Nephron (organoid): ENCODE measurements at regions not wholly inside any gene's neighbourhood (a gene's known extent, or its start where the extent isn't known, plus 50 kb on each side); places are given as distances from the start of the nearest gene placed in this dataset.
A peak's percentile ranks its signal among the peaks of the same experiment; 100 is the strongest.

Source experiments
- H3K27ac Mint-ChIP-seq, 3 experiments: 2 replicates each; pipeline ENCODE4 v1.8.0; 2020; ENCODE audit warnings: mixed read lengths in 3 of 3, mild to moderate bottlenecking in 2 of 3, moderate library complexity in 1 of 3
- H3K27me3 Mint-ChIP-seq: 2 replicates; pipeline ENCODE4 v1.8.0; 2021; ENCODE audit warnings: low read depth, mild to moderate bottlenecking, moderate library complexity, mixed read lengths
- H3K36me3 Mint-ChIP-seq: 2 replicates; pipeline ENCODE4 v1.8.0; 2020; ENCODE audit warnings: low read depth, mixed read lengths
- H3K4me1 Mint-ChIP-seq: 2 replicates; pipeline ENCODE4 v1.8.0; 2020; ENCODE audit warnings: mixed read lengths
- H3K4me3 Mint-ChIP-seq, 3 experiments: 2 replicates each; pipeline ENCODE4 v1.8.0; 2020; ENCODE audit warnings: mild to moderate bottlenecking in 3 of 3, mixed read lengths in 3 of 3, moderate library complexity in 2 of 3
- H3K9me3 Mint-ChIP-seq: 2 replicates; pipeline ENCODE4 v1.8.0; 2020; ENCODE audit warnings: mixed read lengths
- CTCF ChIP-seq, 3 experiments: fragments of 200-600 bp; sonication (generic); IDR thresholded peaks; one replicate each; pipeline ENCODE4 v1.5.0; 2021; ENCODE audit warnings: antibody characterized with exemption in 3 of 3; ENCODE audit not compliant: unreplicated experiment in 3 of 3

GRCh38 chr13:97844151-97844550 is 109.3 kb upstream of the IPO5 start:
- TF ChIP-seq CTCF (IDR thresholded peaks at IDR 0.05; ENCODE audit: unreplicated experiment in 3 of 3): no peak
- H3K4me1 Mint-ChIP-seq: no peaks in the 10 kb centered on the region
- H3K27ac Mint-ChIP-seq: no peak overlapping the region
- H3K4me3 Mint-ChIP-seq: no peak overlapping the region
- no peaks in the 10 kb centered on the region for H3K36me3 Mint-ChIP-seq
- no peaks in the 10 kb centered on the region for H3K27me3 Mint-ChIP-seq
- H3K9me3 Mint-ChIP-seq: no peaks in the 10 kb centered on the region

- Mint-ChIP-seq H3K27ac (no peak overlapping the region), H3K4me1 (no peaks in the 10 kb centered on the region), H3K9me3 (peaks cover 3% of the 10 kb centered on the region), H3K4me3 (no peak overlapping the region), H3K27me3 (no peaks in the 10 kb centered on the region), H3K36me3 (no peaks in the 10 kb centered on the region)
- no peak for TF ChIP-seq CTCF (IDR thresholded peaks at IDR 0.05; ENCODE audit: unreplicated experiment in 3 of 3)
These were observed 104.6 kb upstream of the IPO5 start for GRCh38 chr13:97848886-97849285.

- no peak overlapping the region for H3K27ac Mint-ChIP-seq
- H3K9me3 Mint-ChIP-seq: peaks cover 3% of the 10 kb centered on the region
- H3K4me3 Mint-ChIP-seq: no peak overlapping the region
- no peaks in the 10 kb centered on the region for H3K36me3 Mint-ChIP-seq
- TF ChIP-seq CTCF (IDR thresholded peaks at IDR 0.05; ENCODE audit: unreplicated experiment in 3 of 3): peak; percentile 36 to 43 (median 40)
- no peaks in the 10 kb centered on the region for H3K27me3 Mint-ChIP-seq
- H3K4me1 Mint-ChIP-seq: no peaks in the 10 kb centered on the region
These were observed 104.2 kb upstream of the IPO5 start for GRCh38 chr13:97849305-97849704.

GRCh38 chr13:97851269-97851668 is 102.2 kb upstream of the IPO5 start:
- no peaks in the 10 kb centered on the region for H3K27me3 Mint-ChIP-seq
- peaks cover 3% of the 10 kb centered on the region for H3K9me3 Mint-ChIP-seq
- H3K4me3 Mint-ChIP-seq: no peak overlapping the region
- TF ChIP-seq CTCF (IDR thresholded peaks at IDR 0.05; ENCODE audit: unreplicated experiment in 3 of 3): no peak
- H3K27ac Mint-ChIP-seq: no peak overlapping the region
- no peaks in the 10 kb centered on the region for H3K36me3 Mint-ChIP-seq
- H3K4me1 Mint-ChIP-seq: peaks cover 9% of the 10 kb centered on the region

GRCh38 chr13:97852181-97852874 is 101.1 kb upstream of the IPO5 start:
- Mint-ChIP-seq H3K27ac (no peak overlapping the region), H3K27me3 (no peaks in the 10 kb centered on the region)

More at GRCh38 chr13:97852181-97852874, 101.1 kb upstream of the IPO5 start:
- H3K4me1 Mint-ChIP-seq: peaks cover 9% of the 10 kb centered on the region
- no peak overlapping the region for H3K4me3 Mint-ChIP-seq
- H3K36me3 Mint-ChIP-seq: no peaks in the 10 kb centered on the region
- no peak for TF ChIP-seq CTCF (IDR thresholded peaks at IDR 0.05; ENCODE audit: unreplicated experiment in 3 of 3)
- peaks cover 3% of the 10 kb centered on the region for H3K9me3 Mint-ChIP-seq
